CD4-positive, alpha-beta T cell treated with Interleukin-1 beta for 1 hour (primary cell): ENCODE measurements at regions not wholly inside any gene's neighbourhood (a gene's known extent, or its start where the extent isn't known, plus 50 kb on each side); places are given as distances from the start of the nearest gene placed in this dataset.

Source experiments
- DNase-seq, 2 donors: peaks; one replicate each; pipeline ENCODE4 v3.0.0-alpha.2; 2020 to 2022

GRCh38 chr3:194805546-194805945 lies 119.9 kb downstream of the FAM43A start:
- no peak for DNase-seq

GRCh38 chr3:194806991-194807630 lies 121.4 kb downstream of the FAM43A start:
- DNase-seq, result no peak

GRCh38 chr3:194808640-194809097 lies 123.0 kb downstream of the FAM43A start:
- DNase-seq, result no peak

- DNase-seq, result no peak
These were observed 123.7 kb downstream of the FAM43A start for GRCh38 chr3:194809382-194809781.

- DNase-seq, result no peak
These were observed 124.4 kb downstream of the FAM43A start for GRCh38 chr3:194810076-194810475.

- no peak for DNase-seq
These were observed 125.4 kb downstream of the FAM43A start for GRCh38 chr3:194811118-194811517.

GRCh38 chr3:194812176-194812575 lies 126.5 kb downstream of the FAM43A start:
- DNase-seq, result no peak

- DNase-seq, result no peak
These were observed 129.2 kb downstream of the FAM43A start for GRCh38 chr3:194814878-194815357.

GRCh38 chr3:194816748-194817591 lies 131.3 kb downstream of the FAM43A start:
- DNase-seq, result no peak

- no peak for DNase-seq
These were observed 131.9 kb downstream of the FAM43A start for GRCh38 chr3:194817592-194817930.

GRCh38 chr3:194817936-194818335 lies 132.3 kb downstream of the FAM43A start:
- DNase-seq, result no peak

GRCh38 chr3:194824100-194824499 lies 138.4 kb downstream of the FAM43A start:
- no peak for DNase-seq

GRCh38 chr3:194824701-194825111 lies 139.0 kb downstream of the FAM43A start:
- no peak for DNase-seq

- DNase-seq, result no peak
These were observed 140.9 kb downstream of the FAM43A start for GRCh38 chr3:194826594-194826993.

- DNase-seq, result no peak
These were observed 141.8 kb downstream of the FAM43A start for GRCh38 chr3:194827486-194827885.

GRCh38 chr3:194828116-194828515 lies 142.4 kb downstream of the FAM43A start:
- DNase-seq, result no peak

- DNase-seq, result no peak
These were observed 143.2 kb downstream of the FAM43A start for GRCh38 chr3:194828926-194829325.

GRCh38 chr3:194830401-194830800 lies 144.7 kb downstream of the FAM43A start:
- DNase-seq, result no peak

GRCh38 chr3:194830978-194831377 lies 145.3 kb downstream of the FAM43A start:
- DNase-seq, result no peak

- no peak for DNase-seq
These were observed 146.8 kb downstream of the FAM43A start for GRCh38 chr3:194832346-194833104.

GRCh38 chr3:194833114-194833910 lies 147.6 kb downstream of the FAM43A start:
- no peak for DNase-seq

GRCh38 chr3:194836661-194837060 lies 151.0 kb downstream of the FAM43A start:
- no peak for DNase-seq
